A673 (cell line): ENCODE measurements at regions not wholly inside any gene's neighbourhood (a gene's known extent, or its start where the extent isn't known, plus 50 kb on each side); places are given as distances from the start of the nearest gene placed in this dataset.

ENCODE experiments used
- BruUV-seq: library from RNA; stranded (reverse); fragments of 400-500 nt; replicated peaks from 2 replicates; lab custom pipeline; 2021; lab: Mats Ljungman, UMichigan
- CTCF ChIA-PET: fragments of 300-600 bp; sonication (Branson Sonifier 250); formaldehyde crosslinking; loops from one replicate; lab custom pipeline; 2022; ENCODE audit warnings: antibody characterized with exemption; lab: Charles Lee
- POLR2A ChIA-PET: fragments of 300-600 bp; sonication (Branson Sonifier 250); formaldehyde crosslinking; loops from one replicate; lab custom pipeline; 2022; ENCODE audit warnings: antibody characterized with exemption; ENCODE audit not compliant: low non-redundant PET; lab: Charles Lee
- DNase-seq: peaks from one replicate; pipeline ENCODE4 v3.0.0-alpha.2; 2015; ENCODE audit warnings: low spot score
- H3K27ac ChIP-seq: fragments of 200-600 bp; sonication (generic); 2 replicates; pipeline ENCODE4 v1.5.1; 2016; ENCODE audit warnings: mixed run types, low read depth, mild to moderate bottlenecking, mixed read lengths, antibody characterized with exemption, low read length; ENCODE audit not compliant: poor library complexity, severe bottlenecking
- H3K27me3 ChIP-seq: fragments of 200-600 bp; sonication (generic); replicated peaks from 2 replicates; pipeline ENCODE4 v1.6.1; 2017; ENCODE audit warnings: mixed run types, low read depth, mild to moderate bottlenecking, mixed read lengths, antibody characterized with exemption, low read length; ENCODE audit not compliant: insufficient read depth, poor library complexity
- H3K36me3 ChIP-seq: fragments of 200-600 bp; sonication (generic); 2 replicates; pipeline ENCODE4 v1.6.1; 2016; ENCODE audit warnings: mixed run types, mild to moderate bottlenecking, mixed read lengths, antibody characterized with exemption, low read length; ENCODE audit not compliant: insufficient read depth, poor library complexity, severe bottlenecking
- H3K4me1 ChIP-seq: fragments of 200-600 bp; sonication (generic); 2 replicates; pipeline ENCODE4 v1.6.1; 2017; ENCODE audit warnings: mixed run types, mild to moderate bottlenecking, mixed read lengths, antibody characterized with exemption, low read length; ENCODE audit not compliant: insufficient read depth, poor library complexity, severe bottlenecking
- H3K4me3 ChIP-seq: fragments of 200-600 bp; sonication (generic); 2 replicates; pipeline ENCODE4 v1.5.1; 2016; ENCODE audit warnings: low read depth, mixed run types, mild to moderate bottlenecking, mixed read lengths, low read length; ENCODE audit not compliant: poor library complexity, severe bottlenecking
- H3K9me3 ChIP-seq: fragments of 200-600 bp; sonication (generic); 2 replicates; pipeline ENCODE4 v1.6.1; 2016; ENCODE audit warnings: mixed run types, low read depth, mild to moderate bottlenecking, mixed read lengths, antibody characterized with exemption, low read length; ENCODE audit not compliant: poor library complexity, severe bottlenecking
- CTCF ChIP-seq: fragments of 300-800, 200-600 bp; sonication (generic); conservative IDR thresholded peaks from 2 replicates; pipeline ENCODE4 v1.5.1; 2017; ENCODE audit warnings: low read depth, mild to moderate bottlenecking, antibody characterized with exemption, low read length, moderate library complexity, mixed read lengths
- EZH2 ChIP-seq: fragments of 200-600 bp; sonication (generic); IDR thresholded peaks from 2 replicates; pipeline ENCODE4 v1.6.1; 2017; ENCODE audit warnings: borderline replicate concordance, low read depth, mild to moderate bottlenecking, mixed read lengths, antibody characterized with exemption, low read length; ENCODE audit not compliant: poor library complexity, severe bottlenecking
- intact Hi-C: fragments of 100-400 bp; cut with micrococcal nuclease; formaldehyde crosslinking; loops from one replicate; pipeline ENCODE4 v1.10.0; 2022; ENCODE audit not compliant: unreplicated experiment

GRCh38 chr10:4633186-4633585 is 192.8 kb upstream of the AKR1E2 start:
- no peak for DNase-seq
- no peak overlapping the region for H3K4me3 ChIP-seq
- no peaks in the 10 kb centered on the region for H3K9me3 ChIP-seq
- H3K36me3 ChIP-seq: no peaks in the 10 kb centered on the region
- ChIA-PET CTCF (no interaction called here), POLR2A (no interaction called here)
- no peaks in the 10 kb centered on the region for H3K4me1 ChIP-seq
- no peaks in the 10 kb centered on the region for H3K27me3 ChIP-seq
- BruUV-seq: no TSS peak
- no peak overlapping the region for H3K27ac ChIP-seq
- TF ChIP-seq CTCF: no peak
- intact Hi-C loops: no loop called here

GRCh38 chr10:4632757-4633156 is 193.2 kb upstream of the AKR1E2 start:
- Histone ChIP-seq H3K27me3 (no peaks in the 10 kb centered on the region), H3K4me1 (no peaks in the 10 kb centered on the region), H3K9me3 (no peaks in the 10 kb centered on the region), H3K4me3 (no peak overlapping the region), H3K36me3 (no peaks in the 10 kb centered on the region), H3K27ac (no peak overlapping the region)
- BruUV-seq: no TSS peak
- DNase-seq: no peak
- CTCF ChIA-PET: no interaction called here
- POLR2A ChIA-PET: no interaction called here
- intact Hi-C loops: no loop called here
- no peak for TF ChIP-seq EZH2
- TF ChIP-seq CTCF: no peak

GRCh38 chr10:4626919-4627318 is 199.1 kb upstream of the AKR1E2 start:
- ChIA-PET CTCF (no interaction called here), POLR2A (no interaction called here)
- BruUV-seq: no TSS peak
- Histone ChIP-seq H3K27me3 (peaks cover 4% of the 10 kb centered on the region), H3K4me1 (no peaks in the 10 kb centered on the region), H3K27ac (no peak overlapping the region), H3K9me3 (no peaks in the 10 kb centered on the region), H3K36me3 (no peaks in the 10 kb centered on the region), H3K4me3 (no peak overlapping the region)
- intact Hi-C loops: no loop called here
- no peak for DNase-seq
- TF ChIP-seq EZH2 (no peak), CTCF (no peak)
